ENCODE measurements at regions not wholly inside any gene's neighbourhood (a gene's known extent, or its start where the extent isn't known, plus 50 kb on each side); places are given as distances from the start of the nearest gene placed in this dataset.

GRCh38 chr6:134495890-134496248 is 178.0 kb upstream of the SGK1 start:
- Mint-ChIP-seq H3K4me3 (no peak overlapping the region), H3K36me3 (ENCODE audit: low read depth) (no peaks in the 10 kb centered on the region), H3K27me3 (ENCODE audit: low read depth) (no peaks in the 10 kb centered on the region), H3K9me3 (peaks cover 6% of the 10 kb centered on the region), H3K27ac (peak overlapping the region in 2 of 3 experiments; percentile 50 to 64), H3K4me1 (no peaks in the 10 kb centered on the region)
- TF ChIP-seq CTCF (IDR thresholded peaks at IDR 0.05; ENCODE audit: unreplicated experiment in 3 of 3) = no peak

- Mint-ChIP-seq H3K4me3 (no peak overlapping the region), H3K36me3 (ENCODE audit: low read depth) (no peaks in the 10 kb centered on the region), H3K27ac (peak overlapping the region; percentile 52 to 64 (median 59)), H3K4me1 (no peaks in the 10 kb centered on the region), H3K27me3 (ENCODE audit: low read depth) (no peaks in the 10 kb centered on the region), H3K9me3 (peaks cover 6% of the 10 kb centered on the region)
- TF ChIP-seq CTCF (IDR thresholded peaks at IDR 0.05; ENCODE audit: unreplicated experiment in 3 of 3) = no peak
Measured at GRCh38 chr6:134495203-134495889, 177.4 kb upstream of the SGK1 start.

DNA sequence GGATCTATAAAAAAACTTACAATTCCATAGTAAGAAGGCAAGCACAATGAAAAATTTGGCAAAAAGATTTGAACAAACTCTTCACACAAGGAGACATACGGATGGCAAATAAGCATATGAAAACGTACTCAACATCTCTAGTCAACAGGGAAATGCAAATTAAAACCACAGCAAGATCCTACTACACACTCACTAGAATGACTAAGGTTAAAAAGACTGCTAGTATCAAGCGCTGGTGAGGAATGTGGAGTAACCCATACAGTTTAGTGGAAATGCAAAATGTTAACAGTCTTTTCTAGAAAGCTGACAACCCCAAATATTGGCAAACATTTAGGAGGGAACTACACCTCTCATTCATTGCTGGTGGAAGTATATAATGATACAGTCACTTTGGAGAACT is 175.9 kb upstream of the SGK1 start:
- Mint-ChIP-seq H3K36me3 (ENCODE audit: low read depth) (no peaks in the 10 kb centered on the region), H3K4me3 (no peak overlapping the region), H3K27me3 (ENCODE audit: low read depth) (no peaks in the 10 kb centered on the region), H3K27ac (no peak overlapping the region), H3K9me3 (peaks cover 6% of the 10 kb centered on the region), H3K4me1 (no peaks in the 10 kb centered on the region)
- TF ChIP-seq CTCF (IDR thresholded peaks at IDR 0.05; ENCODE audit: unreplicated experiment in 3 of 3) = no peak

DNA sequence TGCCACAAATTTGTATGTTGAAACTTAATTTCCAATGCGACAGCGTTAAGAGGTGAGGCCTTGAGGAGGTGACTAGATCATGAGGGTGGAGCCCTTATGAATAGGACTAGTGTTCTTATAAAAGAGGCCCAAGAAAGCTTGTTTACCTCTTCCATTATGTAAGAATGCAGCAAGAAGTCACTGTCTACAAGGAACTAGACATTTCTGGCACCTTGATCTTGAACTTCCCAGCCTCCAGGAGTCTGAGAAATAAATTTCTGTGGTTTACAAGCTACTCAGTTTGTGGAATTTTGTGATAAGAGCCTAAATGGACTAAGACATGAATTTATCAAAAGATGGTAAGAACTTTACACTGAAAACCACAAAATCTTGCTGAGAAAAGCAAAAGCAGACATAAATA is 173.6 kb upstream of the SGK1 start:
- no peaks in the 10 kb centered on the region for H3K36me3 Mint-ChIP-seq (ENCODE audit: low read depth)
- no peak for TF ChIP-seq CTCF (IDR thresholded peaks at IDR 0.05; ENCODE audit: unreplicated experiment in 3 of 3)
- H3K4me1 Mint-ChIP-seq = no peaks in the 10 kb centered on the region
- no peaks in the 10 kb centered on the region for H3K27me3 Mint-ChIP-seq (ENCODE audit: low read depth)
- no peak overlapping the region for H3K4me3 Mint-ChIP-seq
- peaks cover 6% of the 10 kb centered on the region for H3K9me3 Mint-ChIP-seq
- no peak overlapping the region for H3K27ac Mint-ChIP-seq

DNA sequence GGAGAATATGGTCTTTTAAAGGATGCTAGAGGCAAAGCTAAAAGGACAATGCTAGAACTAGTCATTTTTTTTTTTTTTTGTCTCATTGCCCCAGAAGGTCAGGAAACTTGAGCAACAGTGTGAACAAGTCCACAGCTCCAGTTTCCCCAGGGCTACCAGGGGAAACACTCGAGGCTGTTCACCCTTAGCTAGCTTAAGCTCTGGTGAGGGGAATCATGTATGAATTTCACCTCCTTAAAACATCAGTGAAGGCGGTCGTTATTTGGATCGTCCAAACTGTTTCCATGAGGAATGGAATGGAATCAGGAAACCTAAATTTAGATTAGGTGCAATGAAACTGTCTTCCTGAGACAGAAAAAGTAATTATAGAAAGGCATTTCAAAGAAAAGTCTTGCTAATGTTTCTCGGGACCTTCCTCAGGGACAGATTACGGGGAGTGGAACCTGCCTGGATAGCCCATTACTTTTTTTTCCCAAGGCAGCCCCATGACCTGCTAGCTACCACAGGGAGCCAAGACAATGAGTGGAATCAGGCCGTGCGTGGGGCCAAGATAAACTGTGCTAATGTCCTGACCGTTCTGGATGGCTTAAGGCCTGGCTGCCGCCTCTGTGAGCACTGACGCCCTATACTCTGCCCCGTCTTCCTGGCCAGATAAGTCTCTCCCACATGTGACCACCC is 164.8 kb upstream of the SGK1 start:
- H3K36me3 Mint-ChIP-seq (ENCODE audit: low read depth) = no peaks in the 10 kb centered on the region
- no peak for TF ChIP-seq CTCF (IDR thresholded peaks at IDR 0.05; ENCODE audit: unreplicated experiment in 3 of 3)

GRCh38 chr6:134481966-134482365 is 164.1 kb upstream of the SGK1 start:
- peaks cover 10% of the 10 kb centered on the region for H3K4me1 Mint-ChIP-seq
- no peak for TF ChIP-seq CTCF (IDR thresholded peaks at IDR 0.05; ENCODE audit: unreplicated experiment in 3 of 3)

More for the DNA sequence above, 164.8 kb upstream of the SGK1 start:
- no peak overlapping the region for H3K4me3 Mint-ChIP-seq
- peaks cover 10% of the 10 kb centered on the region for H3K4me1 Mint-ChIP-seq
- H3K27me3 Mint-ChIP-seq (ENCODE audit: low read depth) = peaks cover 5% of the 10 kb centered on the region
- H3K9me3 Mint-ChIP-seq = no peaks in the 10 kb centered on the region
- peak overlapping the region in 1 of 3 experiments; percentile 19 for H3K27ac Mint-ChIP-seq

More at GRCh38 chr6:134481966-134482365, 164.1 kb upstream of the SGK1 start:
- H3K9me3 Mint-ChIP-seq = no peaks in the 10 kb centered on the region
- peaks cover 5% of the 10 kb centered on the region for H3K27me3 Mint-ChIP-seq (ENCODE audit: low read depth)
- no peaks in the 10 kb centered on the region for H3K36me3 Mint-ChIP-seq (ENCODE audit: low read depth)
- no peak overlapping the region for H3K4me3 Mint-ChIP-seq
- H3K27ac Mint-ChIP-seq = no peak overlapping the region
